ENCODE measurements at regions not wholly inside any gene's neighbourhood (a gene's known extent, or its start where the extent isn't known, plus 50 kb on each side); places are given as distances from the start of the nearest gene placed in this dataset.
A peak's percentile ranks its signal among the peaks of the same experiment; 100 is the strongest.
"Not testable (repeated sequence)": the region's sequence is repeated elsewhere in the genome, so short reads cannot be mapped to it uniquely, and the experiment has no call there.

DNA sequence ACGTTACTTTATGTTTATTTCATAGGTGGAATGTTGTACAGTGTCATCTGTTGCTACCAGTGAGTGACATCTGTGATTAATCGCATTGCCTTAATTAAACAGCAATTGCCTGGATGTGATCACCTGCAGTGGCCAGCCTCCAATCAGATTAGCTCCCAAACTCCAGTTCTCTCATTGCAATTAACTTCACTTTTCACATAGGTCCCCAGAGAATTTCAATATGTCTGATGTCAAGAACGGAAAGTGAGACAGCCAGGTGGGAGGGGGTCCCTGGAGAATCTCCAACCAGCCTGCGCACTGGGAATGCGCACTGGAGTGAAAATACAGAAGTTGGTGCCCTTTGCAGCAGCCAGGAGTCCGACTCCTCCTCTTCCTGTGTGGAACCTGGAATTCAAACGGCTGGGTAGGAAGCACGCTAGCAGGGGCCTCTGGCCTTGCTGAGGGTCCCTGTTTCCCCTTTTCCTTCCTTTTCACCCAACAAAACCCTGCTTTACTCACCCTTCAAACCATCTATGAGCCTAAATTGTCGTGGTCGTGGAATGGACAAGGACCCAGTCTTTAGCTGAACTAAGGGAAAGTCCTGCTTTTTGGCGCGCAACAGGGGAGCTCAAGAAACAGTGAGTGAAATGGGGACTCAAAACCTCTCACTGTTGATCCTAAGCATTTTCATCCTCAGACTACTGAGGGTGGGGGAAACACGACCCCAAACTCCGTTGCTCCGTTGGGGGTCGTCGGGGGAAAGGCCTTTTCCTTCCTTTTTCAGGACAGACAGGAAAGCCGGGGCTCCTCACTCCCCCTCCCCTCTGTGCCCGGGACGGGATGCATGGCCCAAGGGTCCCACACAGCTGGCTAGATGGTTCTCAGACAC is 1355.5 kb upstream of the LRRTM3 start:
- intact Hi-C loops (cut with DNase I) = no loop called here
- DNase-seq (ENCODE audit: low spot score) = peak; percentile 81

GRCh38 chr10:65571011-65571570 is 1354.7 kb upstream of the LRRTM3 start:
- DNase-seq (ENCODE audit: low spot score) = no peak

DNA sequence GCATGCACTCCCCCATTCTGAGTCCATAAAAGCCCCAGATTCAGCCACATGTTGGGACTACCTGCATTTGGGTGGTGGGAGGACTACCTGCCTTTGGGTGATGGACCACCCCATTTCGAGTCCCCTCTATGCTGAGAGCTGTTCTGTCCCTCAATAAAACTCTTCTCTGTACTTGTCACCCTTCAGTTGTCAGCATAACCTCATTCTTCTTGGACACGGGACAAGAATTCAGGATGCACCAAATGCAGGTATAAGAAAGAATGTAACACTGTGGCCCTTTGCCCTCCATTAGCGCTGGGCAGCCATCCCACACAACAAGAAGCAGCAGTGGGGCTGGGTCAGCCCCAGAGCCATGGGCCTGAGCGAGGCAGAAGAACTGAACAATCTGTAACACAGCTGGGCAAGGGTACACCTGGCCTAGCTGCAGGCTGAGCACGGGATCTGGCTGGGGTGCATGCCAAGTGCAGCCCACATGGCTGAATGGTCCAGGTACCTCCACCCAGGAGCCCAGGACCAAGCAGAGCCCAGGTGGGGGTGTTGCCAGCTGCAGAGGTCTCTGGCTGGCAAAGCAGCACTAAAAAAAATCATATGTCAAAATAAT is 1344.3 kb upstream of the LRRTM3 start:
- peak; percentile 49 for DNase-seq (ENCODE audit: low spot score)
- intact Hi-C loops (cut with DNase I) = no loop called here

More at GRCh38 chr10:65571011-65571570, 1354.7 kb upstream of the LRRTM3 start:
- intact Hi-C loops (cut with DNase I) = no loop called here

DNA sequence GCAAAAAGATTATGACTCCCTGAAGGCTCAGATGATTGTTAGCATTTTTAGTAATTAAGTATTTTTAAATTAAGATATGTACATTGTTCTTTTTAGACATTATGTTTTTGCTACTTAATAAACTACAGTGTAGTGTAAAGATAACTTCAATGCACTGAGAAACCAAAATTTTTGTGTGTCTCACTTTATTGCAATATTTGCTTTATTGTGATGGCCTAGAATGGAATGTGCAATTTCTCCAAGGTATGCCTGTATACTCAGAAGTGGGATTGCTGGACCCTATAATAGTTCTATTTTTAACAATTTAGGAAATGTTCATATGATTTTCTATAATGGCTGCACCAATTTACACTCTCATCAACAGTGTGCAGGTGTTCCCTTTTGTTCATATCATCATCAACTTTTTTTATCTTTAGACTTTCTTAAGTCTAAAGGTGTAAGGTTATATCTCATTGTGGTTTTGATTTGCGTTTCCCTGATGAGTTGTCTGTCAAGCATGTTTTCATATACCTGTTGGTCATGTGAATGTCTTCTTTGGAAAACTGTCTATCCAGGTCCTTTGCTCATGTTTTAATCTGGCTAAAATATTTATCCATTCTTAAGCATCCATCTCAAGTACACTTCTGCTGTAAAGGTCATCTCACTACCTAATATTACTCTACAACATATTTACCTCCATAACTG is 1323.5 kb upstream of the LRRTM3 start:
- intact Hi-C loops (cut with DNase I) = no loop called here
- DNase-seq (ENCODE audit: low spot score) = no peak

- intact Hi-C loops (cut with DNase I) = no loop called here
- no peak for DNase-seq (ENCODE audit: low spot score)
Observed at GRCh38 chr10:65611592-65611991, 1314.2 kb upstream of the LRRTM3 start.

DNA sequence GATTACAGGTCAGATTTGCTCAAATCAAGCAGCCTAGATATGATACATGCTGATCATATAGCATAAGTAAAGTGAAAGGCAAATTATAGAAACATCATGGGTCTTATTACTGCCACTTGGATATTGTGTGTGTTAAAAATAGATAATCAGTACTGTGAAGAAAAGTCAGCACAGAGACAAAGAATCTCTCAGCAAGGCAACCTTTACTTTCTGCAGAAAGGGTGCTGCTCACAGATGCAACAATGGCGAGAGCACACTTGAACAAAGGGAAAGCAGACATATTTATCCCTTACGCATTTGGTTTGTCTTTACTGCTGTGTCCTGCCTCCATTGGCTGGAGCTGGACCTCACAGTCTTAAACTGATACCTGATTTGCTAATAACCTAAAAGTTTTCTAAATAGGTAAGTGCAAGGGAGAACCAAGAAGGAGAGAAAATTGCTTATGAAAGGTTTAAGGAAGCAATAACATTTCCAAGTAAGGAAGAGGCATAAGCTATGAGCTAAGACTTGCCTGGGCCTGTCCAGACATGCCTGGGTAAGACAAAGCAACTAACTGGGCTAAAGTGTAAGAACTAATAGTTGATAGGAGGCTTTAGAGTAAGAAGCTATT is 1310.8 kb upstream of the LRRTM3 start:
- intact Hi-C loops (cut with DNase I) = no loop called here
- DNase-seq (ENCODE audit: low spot score) = no peak

DNA sequence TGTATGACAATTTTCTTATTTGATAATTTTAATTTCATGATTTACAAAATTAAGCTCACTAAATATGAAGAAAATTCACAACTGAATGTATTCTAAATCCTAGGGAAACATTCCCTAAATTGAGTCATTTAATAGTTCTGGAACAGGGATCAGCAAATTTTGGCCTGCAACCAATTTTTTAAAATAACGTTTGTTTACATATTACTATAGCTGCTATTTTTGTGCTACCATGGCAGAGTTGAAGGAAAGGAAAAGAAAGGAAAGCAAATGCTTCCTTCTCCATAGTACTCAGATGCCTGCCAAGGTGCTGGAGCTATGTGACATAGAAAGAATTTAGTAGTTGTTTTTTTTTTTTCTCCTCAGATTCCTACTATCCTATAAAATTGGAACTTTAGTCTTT is 1307.7 kb upstream of the LRRTM3 start:
- no peak for DNase-seq (ENCODE audit: low spot score)
- intact Hi-C loops (cut with DNase I) = no loop called here

DNA sequence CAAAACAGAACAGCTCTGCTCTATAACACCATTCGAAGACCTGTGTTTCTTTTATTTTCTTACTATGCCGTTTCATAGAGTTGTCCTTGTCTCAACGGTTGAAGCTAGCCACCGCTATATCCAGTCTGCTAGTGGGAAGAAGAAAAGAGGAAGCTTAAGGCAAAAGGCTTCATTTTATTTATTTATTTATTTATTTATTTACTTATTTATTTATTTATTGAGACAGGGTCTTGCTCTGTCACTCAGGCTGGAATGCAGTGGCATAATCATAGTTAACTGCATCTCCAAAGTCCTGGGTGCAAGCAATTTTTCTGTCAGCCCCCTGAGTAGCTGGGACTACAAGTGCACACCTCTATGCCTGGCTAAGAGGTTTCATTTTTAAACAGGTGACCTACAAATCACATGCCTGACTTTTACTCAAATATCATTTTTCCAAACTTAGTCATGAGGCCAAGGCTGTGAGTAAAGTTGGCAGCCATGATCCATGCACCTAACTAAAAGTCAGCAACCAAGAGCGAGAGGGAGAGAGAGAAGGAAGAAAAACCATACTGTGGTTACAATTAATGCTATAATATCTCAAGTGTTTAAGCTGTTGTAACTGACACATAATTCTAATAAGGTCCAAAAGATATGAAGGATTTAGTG is 1305.3 kb upstream of the LRRTM3 start:
- DNase-seq (ENCODE audit: low spot score) = no peak
- intact Hi-C loops (cut with DNase I) = no loop called here

GRCh38 chr10:65622608-65623007 is 1303.2 kb upstream of the LRRTM3 start:
- intact Hi-C loops (cut with DNase I) = no loop called here
- no peak for DNase-seq (ENCODE audit: low spot score)

DNA sequence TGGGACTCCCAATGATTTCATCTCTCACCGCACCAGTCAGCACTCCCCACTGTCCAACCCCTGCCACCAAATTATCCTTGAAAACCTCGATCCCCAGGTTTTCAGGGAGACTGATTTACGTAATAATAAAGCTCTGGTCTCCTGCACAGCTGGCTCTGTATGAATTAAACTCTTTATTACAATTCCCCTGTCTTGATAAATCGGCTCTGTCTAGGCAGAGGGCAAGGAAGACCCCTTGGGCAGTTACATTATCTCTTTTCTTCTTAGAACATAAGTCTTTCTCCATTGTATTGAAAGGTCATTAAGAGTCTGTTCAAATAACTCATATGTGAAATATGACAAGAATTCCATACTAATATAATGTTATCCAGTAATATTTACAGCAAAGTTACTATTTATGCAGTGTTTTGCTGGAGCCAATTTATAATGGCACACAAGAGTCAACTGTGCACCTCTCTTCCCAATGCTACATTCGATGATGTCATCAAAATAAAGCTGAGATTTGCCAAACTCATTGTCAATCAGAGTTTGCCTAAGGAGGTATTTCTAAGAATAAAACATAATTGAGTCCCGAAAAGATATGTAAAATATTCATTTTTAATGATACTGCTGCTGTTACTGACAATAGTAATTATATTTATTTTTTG is 1297.2 kb upstream of the LRRTM3 start:
- intact Hi-C loops (cut with DNase I) = no loop called here
- no peak for DNase-seq (ENCODE audit: low spot score)

- intact Hi-C loops (cut with DNase I) = no loop called here
- DNase-seq (ENCODE audit: low spot score) = no peak
Observed at GRCh38 chr10:65660006-65660405, 1265.8 kb upstream of the LRRTM3 start.

GRCh38 chr10:65670087-65670486 is 1255.7 kb upstream of the LRRTM3 start:
- intact Hi-C loops (cut with DNase I) = no loop called here

GRCh38 chr10:65670596-65670995 is 1255.2 kb upstream of the LRRTM3 start:
- DNase-seq (ENCODE audit: low spot score); intact Hi-C loops (cut with DNase I): not testable (repeated sequence)

More at GRCh38 chr10:65670087-65670486, 1255.7 kb upstream of the LRRTM3 start:
- DNase-seq (ENCODE audit: low spot score) = no peak

DNA sequence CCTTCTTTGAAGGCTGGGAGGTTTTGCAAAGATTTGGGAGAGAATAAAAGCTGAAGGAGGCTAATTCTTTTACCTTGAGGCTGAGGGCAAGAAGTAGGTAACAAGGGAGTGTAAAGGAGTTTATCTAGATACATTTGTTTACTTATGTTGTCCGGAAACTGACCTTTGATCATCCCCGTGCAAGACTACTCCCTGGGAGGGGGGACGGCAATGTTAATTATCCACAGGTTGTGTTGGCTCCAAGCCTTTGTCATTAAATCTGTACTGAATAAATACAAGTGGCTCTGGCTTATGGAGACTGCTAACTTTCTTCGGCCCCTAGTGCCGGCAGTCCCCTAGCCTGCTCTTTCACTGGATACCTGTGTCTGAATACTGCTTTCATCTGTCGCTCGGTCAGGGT is 1250.6 kb upstream of the LRRTM3 start:
- intact Hi-C loops (cut with DNase I) = no loop called here

GRCh38 chr10:65684896-65685295 is 1240.9 kb upstream of the LRRTM3 start:
- no peak for DNase-seq (ENCODE audit: low spot score)
- intact Hi-C loops (cut with DNase I) = no loop called here

More for the DNA sequence above, 1250.6 kb upstream of the LRRTM3 start:
- no peak for DNase-seq (ENCODE audit: low spot score)

DNA sequence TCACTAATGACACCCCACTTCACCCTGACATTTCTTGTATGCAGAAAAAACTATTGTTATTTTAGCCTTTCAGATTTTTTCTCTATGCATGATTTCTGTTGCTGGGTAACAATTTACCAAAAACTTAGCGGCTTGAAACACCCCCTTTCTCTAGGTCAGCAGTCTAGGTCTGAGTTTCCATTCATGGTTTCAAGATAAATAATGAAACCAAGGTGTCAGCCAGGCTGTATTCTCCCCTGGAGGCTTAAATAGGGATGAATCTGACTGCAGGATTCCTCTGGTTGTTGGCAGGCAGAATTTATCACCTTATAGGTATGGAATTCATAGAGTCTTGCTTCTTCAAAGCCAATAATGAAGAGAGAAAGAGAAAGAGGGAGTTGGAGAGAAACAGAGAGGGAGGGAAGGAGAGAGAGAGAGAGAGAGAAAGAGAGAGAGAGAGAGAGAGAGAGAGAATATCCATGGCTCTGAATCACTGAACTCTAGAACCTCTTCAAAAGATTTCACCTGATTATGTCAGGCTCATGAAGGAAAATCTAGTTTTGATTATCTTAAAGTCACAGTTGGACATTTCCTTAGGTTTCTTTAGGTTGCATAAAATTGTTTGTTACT is 1224.6 kb upstream of the LRRTM3 start:
- intact Hi-C loops (cut with DNase I) = no loop called here
- DNase-seq (ENCODE audit: low spot score) = no peak

DNA sequence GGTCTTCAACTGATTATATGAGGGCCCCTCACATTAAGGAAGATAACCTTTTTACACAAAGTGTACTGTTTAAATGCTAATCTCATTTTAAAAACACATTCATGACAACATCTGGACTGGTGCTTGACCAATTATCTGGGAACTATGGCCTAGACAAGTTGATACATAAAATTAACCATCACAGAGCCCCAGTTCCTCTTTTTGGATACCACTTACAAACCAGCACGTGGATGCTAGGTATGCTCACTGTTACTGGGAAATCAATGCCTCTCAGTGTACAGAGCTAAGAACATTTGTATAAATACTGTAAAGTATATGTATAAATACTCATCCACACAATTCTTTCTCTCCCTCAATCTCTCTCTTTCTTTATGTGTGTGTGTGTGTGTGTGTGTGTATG is 1217.8 kb upstream of the LRRTM3 start:
- no peak for DNase-seq (ENCODE audit: low spot score)
- intact Hi-C loops (cut with DNase I) = no loop called here

DNA sequence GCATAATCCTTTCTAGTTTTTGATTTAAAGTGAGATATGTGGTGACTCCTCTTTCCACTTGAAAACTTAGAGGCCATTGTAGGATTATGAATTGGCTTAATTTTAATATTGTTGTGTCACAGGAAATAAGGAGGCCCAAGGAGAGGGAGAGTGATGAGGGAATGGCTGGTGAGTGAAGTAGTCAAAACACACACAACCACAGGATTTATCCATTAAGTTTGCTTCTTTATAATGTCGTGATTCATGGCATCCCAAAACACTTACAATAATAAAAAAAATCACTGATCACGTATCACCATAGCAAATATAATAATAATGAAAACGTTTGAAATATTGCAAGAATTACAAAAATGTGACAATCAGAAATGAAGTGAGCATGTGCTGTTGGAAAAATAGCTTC is 1215.5 kb upstream of the LRRTM3 start:
- no peak for DNase-seq (ENCODE audit: low spot score)
- intact Hi-C loops (cut with DNase I) = no loop called here
